AG04450 (cell line): ENCODE measurements at regions not wholly inside any gene's neighbourhood (a gene's known extent, or its start where the extent isn't known, plus 50 kb on each side); places are given as distances from the start of the nearest gene placed in this dataset.
"Not testable (repeated sequence)": the region's sequence is repeated elsewhere in the genome, so short reads cannot be mapped to it uniquely, and the experiment has no call there.

ENCODE experiments used
- CTCF ChIA-PET: fragments of 300-600, 350-600 bp; formaldehyde crosslinking; extraction: SDS; loops from one replicate; lab custom pipeline; 2022; ENCODE audit warnings: antibody characterized with exemption, inconsistent platforms; lab: Charles Lee
- POLR2A ChIA-PET: fragments of 350-600 bp; formaldehyde crosslinking; extraction: SDS; loops from one replicate; lab custom pipeline; 2021; ENCODE audit warnings: antibody characterized with exemption, inconsistent platforms; lab: Yijun Ruan, JAX
- DNase-seq: peaks from one replicate; pipeline ENCODE4 v3.0.0-alpha.2; 2011; ENCODE audit warnings: low read depth, low spot score
- H3K27ac ChIP-seq: one replicate; pipeline ENCODE4 v1.5.1; 2012; ENCODE audit warnings: low read depth, low read length, control low read depth
- H3K27me3 ChIP-seq: one replicate; pipeline ENCODE4 v1.6.0; 2012; ENCODE audit warnings: low read length; ENCODE audit not compliant: control insufficient read depth, insufficient read depth
- H3K4me3 ChIP-seq: 2 replicates; pipeline ENCODE4 v1.5.1; 2011; ENCODE audit warnings: mild to moderate bottlenecking, low read depth, low read length, control low read depth
- H3K9me3 ChIP-seq: 2 replicates; pipeline ENCODE4 v1.5.1; 2012; ENCODE audit warnings: low read length; ENCODE audit not compliant: control insufficient read depth, insufficient read depth
- TF ChIP-seq, protein P1 (sequence below): IDR thresholded peaks from 2 replicates; pipeline ENCODE4 v1.5.1; 2011; ENCODE audit warnings: low read depth, low read length, control low read depth, inconsistent platforms

DNA sequence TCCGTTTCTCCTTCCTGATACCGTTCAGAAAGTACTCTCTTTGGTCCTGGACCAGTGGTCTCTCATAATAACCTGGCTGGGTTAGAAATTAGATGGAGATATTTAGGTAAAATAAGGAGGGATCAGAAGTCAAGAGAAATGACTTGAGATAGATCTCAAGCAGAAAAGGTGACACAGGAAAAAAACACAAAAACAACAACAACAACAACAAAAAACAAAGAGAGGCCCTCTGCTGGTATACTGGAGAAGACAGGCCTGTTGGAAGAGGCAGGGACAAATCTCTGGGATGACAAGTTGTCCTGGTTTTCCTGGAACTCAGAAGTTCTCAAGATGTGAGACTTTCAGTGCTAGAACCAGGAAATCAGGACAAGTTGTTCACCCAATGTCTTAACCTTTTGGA is 430.5 kb downstream of the SHISA9 start:
- TF ChIP-seq, protein P1, sequence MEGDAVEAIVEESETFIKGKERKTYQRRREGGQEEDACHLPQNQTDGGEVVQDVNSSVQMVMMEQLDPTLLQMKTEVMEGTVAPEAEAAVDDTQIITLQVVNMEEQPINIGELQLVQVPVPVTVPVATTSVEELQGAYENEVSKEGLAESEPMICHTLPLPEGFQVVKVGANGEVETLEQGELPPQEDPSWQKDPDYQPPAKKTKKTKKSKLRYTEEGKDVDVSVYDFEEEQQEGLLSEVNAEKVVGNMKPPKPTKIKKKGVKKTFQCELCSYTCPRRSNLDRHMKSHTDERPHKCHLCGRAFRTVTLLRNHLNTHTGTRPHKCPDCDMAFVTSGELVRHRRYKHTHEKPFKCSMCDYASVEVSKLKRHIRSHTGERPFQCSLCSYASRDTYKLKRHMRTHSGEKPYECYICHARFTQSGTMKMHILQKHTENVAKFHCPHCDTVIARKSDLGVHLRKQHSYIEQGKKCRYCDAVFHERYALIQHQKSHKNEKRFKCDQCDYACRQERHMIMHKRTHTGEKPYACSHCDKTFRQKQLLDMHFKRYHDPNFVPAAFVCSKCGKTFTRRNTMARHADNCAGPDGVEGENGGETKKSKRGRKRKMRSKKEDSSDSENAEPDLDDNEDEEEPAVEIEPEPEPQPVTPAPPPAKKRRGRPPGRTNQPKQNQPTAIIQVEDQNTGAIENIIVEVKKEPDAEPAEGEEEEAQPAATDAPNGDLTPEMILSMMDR = no peak
- POLR2A ChIA-PET = no interaction called here

DNA sequence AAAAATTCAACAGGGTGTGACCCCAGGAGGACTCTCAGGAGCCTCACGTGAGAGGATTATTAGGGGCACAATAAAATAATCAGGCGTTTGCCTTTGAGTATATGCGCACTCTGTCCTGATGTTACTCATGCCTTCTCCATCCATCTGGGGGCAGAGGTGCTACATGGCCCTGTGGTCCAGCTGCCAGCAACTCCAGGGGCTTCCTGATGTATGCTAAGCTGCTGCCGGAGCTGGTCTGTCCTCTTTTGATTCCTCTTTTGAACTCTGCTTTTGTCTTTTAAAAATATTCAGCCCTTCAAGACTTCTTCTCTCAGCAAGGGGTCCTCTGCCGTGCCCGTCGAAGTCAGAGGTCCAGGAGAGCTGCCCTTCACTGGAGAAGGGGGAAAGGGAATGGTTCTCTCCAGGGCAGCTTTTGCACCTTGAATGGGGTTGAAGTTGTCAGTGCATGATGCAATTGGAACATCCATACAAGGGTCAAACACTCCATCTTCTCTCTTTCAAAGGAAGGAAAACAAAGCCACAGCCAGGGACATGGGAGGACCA is 431.4 kb downstream of the SHISA9 start:
- Histone ChIP-seq H3K9me3 (peaks cover 28% of the 10 kb centered on the region; the same call in 1 of the 2 replicates), H3K27me3 (no peaks in the 10 kb centered on the region), H3K27ac (no peak overlapping the region), H3K4me3 (no peak overlapping the region)
- DNase-seq = no peak
- TF ChIP-seq, protein P1 = no peak
- ChIA-PET POLR2A (no interaction called here), CTCF (no interaction called here)

More for the DNA sequence above, 430.5 kb downstream of the SHISA9 start:
- DNase-seq = no peak
- no peak overlapping the region for H3K4me3 ChIP-seq
- peaks cover 32% of the 10 kb centered on the region for H3K9me3 ChIP-seq
- no peak overlapping the region for H3K27ac ChIP-seq
- no peaks in the 10 kb centered on the region for H3K27me3 ChIP-seq
- CTCF ChIA-PET = no interaction called here

- CTCF ChIA-PET = no interaction called here
Observed at GRCh38 chr16:13333336-13333735, 431.9 kb downstream of the SHISA9 start.

DNA sequence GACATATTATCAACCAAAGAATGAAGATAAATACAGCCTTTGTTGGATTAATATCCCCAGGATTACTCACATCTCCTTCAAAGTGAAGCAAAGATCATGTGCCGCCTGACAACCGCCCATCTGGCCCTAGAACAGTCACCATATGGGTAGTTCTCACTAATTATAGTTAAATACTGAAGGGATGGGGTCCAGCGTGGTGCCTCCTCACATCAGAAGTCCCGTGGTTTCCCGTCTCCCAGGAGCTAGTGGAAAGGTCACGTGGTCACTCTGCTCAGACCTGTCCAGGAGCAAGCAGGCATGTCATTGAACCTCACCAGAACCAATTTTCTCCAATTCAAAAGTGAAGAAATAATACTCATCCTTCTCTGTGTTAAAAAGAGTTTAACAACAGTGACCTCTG is 434.5 kb downstream of the SHISA9 start:
- H3K27me3 ChIP-seq = no peaks in the 10 kb centered on the region
- peaks cover 28% of the 10 kb centered on the region; the same call in 1 of the 2 replicates for H3K9me3 ChIP-seq
- no peak overlapping the region for H3K4me3 ChIP-seq
- TF ChIP-seq, protein P1 = no peak
- ChIA-PET POLR2A (no interaction called here), CTCF (no interaction called here)
- DNase-seq = no peak
- H3K27ac ChIP-seq = no peak overlapping the region

More at GRCh38 chr16:13333336-13333735, 431.9 kb downstream of the SHISA9 start:
- Histone ChIP-seq H3K27me3 (no peaks in the 10 kb centered on the region), H3K4me3 (no peak overlapping the region), H3K27ac (no peak overlapping the region), H3K9me3 (peaks cover 27% of the 10 kb centered on the region; the same call in 1 of the 2 replicates)
- TF ChIP-seq, protein P1 = no peak
- no peak for DNase-seq
- POLR2A ChIA-PET = no interaction called here

- POLR2A ChIA-PET = no interaction called here
- Histone ChIP-seq H3K27me3 (no peaks in the 10 kb centered on the region), H3K27ac (no peak overlapping the region), H3K9me3 (peaks cover 28% of the 10 kb centered on the region; the same call in 1 of the 2 replicates), H3K4me3 (no peak overlapping the region)
- DNase-seq = no peak
- TF ChIP-seq, protein P1 = no peak
- CTCF ChIA-PET = no interaction called here
Observed at GRCh38 chr16:13336335-13336734, 434.9 kb downstream of the SHISA9 start.

GRCh38 chr16:13336907-13337881 is 435.8 kb downstream of the SHISA9 start:
- H3K27me3 ChIP-seq, H3K4me3 ChIP-seq, H3K27ac ChIP-seq, POLR2A ChIA-PET, DNase-seq, CTCF ChIA-PET: not testable (repeated sequence)
- peaks cover 24% of the 10 kb centered on the region; the same call in 1 of the 2 replicates for H3K9me3 ChIP-seq
